Liver (tissue), 8 donors: ENCODE measurements at regions not wholly inside any gene's neighbourhood (a gene's known extent, or its start where the extent isn't known, plus 50 kb on each side); places are given as distances from the start of the nearest gene placed in this dataset.

Source experiments
- DNase-seq: peaks from one replicate; pipeline ENCODE4 v3.0.0-alpha.2; 2017; ENCODE audit warnings: low spot score
- H3K27ac ChIP-seq, 2 donors: one replicate each; pipeline ENCODE4 v1.7.0; 2013; ENCODE audit warnings: inconsistent platforms in 2 of 2, low read length in 2 of 2, control low read depth in 1 of 2, low read depth in 1 of 2, mild to moderate bottlenecking in 1 of 2
- H3K27me3 ChIP-seq, 4 donors: one replicate each; pipeline versions ENCODE4 v1.6.1 to v1.7.0; 2013; ENCODE audit warnings: low read length in 3 of 4, inconsistent platforms in 1 of 4, mild to moderate bottlenecking in 1 of 4, moderate library complexity in 1 of 4; ENCODE audit not compliant: control insufficient read depth in 4 of 4, insufficient read depth in 4 of 4
- H3K36me3 ChIP-seq, 4 donors: one replicate each; pipeline versions ENCODE4 v1.6.1 to v1.7.0; 2013; ENCODE audit warnings: low read length in 3 of 4, mild to moderate bottlenecking in 3 of 4, low read depth in 1 of 4, moderate library complexity in 1 of 4; ENCODE audit not compliant: control insufficient read depth in 4 of 4, insufficient read depth in 3 of 4
- H3K4me1 ChIP-seq, 4 donors: one replicate each; pipeline versions ENCODE4 v1.6.1 to v1.7.0; 2013; ENCODE audit warnings: low read length in 3 of 4, mild to moderate bottlenecking in 3 of 4, moderate library complexity in 1 of 4; ENCODE audit not compliant: control insufficient read depth in 4 of 4, insufficient read depth in 4 of 4
- H3K4me3 ChIP-seq, 3 donors: one replicate each; pipeline versions ENCODE4 v1.6.1 to v1.7.0; 2013; ENCODE audit warnings: low read length in 3 of 3, control low read depth in 1 of 3, low read depth in 1 of 3, mild to moderate bottlenecking in 1 of 3
- H3K9ac ChIP-seq, 2 donors: one replicate each; pipeline ENCODE4 v1.7.0; 2013; ENCODE audit warnings: low read length in 2 of 2, mild to moderate bottlenecking in 2 of 2, moderate library complexity in 2 of 2, control low read depth in 1 of 2, low read depth in 1 of 2
- H3K9me3 ChIP-seq, 4 donors: one replicate each; pipeline versions ENCODE4 v1.6.1 to v1.7.0; 2013; ENCODE audit warnings: low read length in 3 of 4; ENCODE audit not compliant: control insufficient read depth in 4 of 4
- ATF3 ChIP-seq: IDR thresholded peaks from 2 replicates; pipeline ENCODE4 v1.6.1; 2016; ENCODE audit warnings: antibody characterized with exemption
- CTCF ChIP-seq: fragments of 150-350 bp; IDR thresholded peaks from 2 replicates; pipeline ENCODE4 v1.5.1; 2017; ENCODE audit warnings: improper control_type of control experiment, low read depth, low read length; ENCODE audit not compliant: missing input control
- EGR1 ChIP-seq, 2 donors: IDR thresholded peaks; 2 replicates each; pipeline ENCODE4 v1.6.1; 2016 to 2018; ENCODE audit warnings: antibody characterized with exemption in 2 of 2, low read depth in 2 of 2
- FOXA1 ChIP-seq: IDR thresholded peaks from 2 replicates; pipeline ENCODE4 v1.6.1; 2016; ENCODE audit warnings: antibody characterized with exemption
- FOXA2 ChIP-seq: IDR thresholded peaks from 2 replicates; pipeline ENCODE4 v1.6.1; 2016; ENCODE audit warnings: antibody characterized with exemption
- HNF4G ChIP-seq: IDR thresholded peaks from 2 replicates; pipeline ENCODE4 v1.6.1; 2016; ENCODE audit warnings: antibody characterized with exemption
- JUND ChIP-seq, 2 donors: IDR thresholded peaks; 2 replicates each; pipeline ENCODE4 v1.6.1; 2016; ENCODE audit warnings: antibody characterized with exemption in 2 of 2
- MAX ChIP-seq: IDR thresholded peaks from 2 replicates; pipeline ENCODE4 v1.6.1; 2016; ENCODE audit warnings: antibody characterized with exemption
- RAD21 ChIP-seq, 2 donors: IDR thresholded peaks; 2 replicates each; pipeline ENCODE4 v1.6.1; 2016; ENCODE audit warnings: antibody characterized with exemption in 2 of 2, mild to moderate bottlenecking in 2 of 2
- REST ChIP-seq: IDR thresholded peaks from 2 replicates; pipeline ENCODE4 v1.6.1; 2016; ENCODE audit warnings: antibody characterized with exemption, mild to moderate bottlenecking
- RXRA ChIP-seq, 2 donors: IDR thresholded peaks; 2 replicates each; pipeline ENCODE4 v1.6.1; 2017 to 2018; ENCODE audit warnings: antibody characterized with exemption in 2 of 2, mild to moderate bottlenecking in 1 of 2
- SP1 ChIP-seq: IDR thresholded peaks from 2 replicates; pipeline ENCODE4 v1.6.1; 2018; ENCODE audit warnings: antibody characterized with exemption, mild to moderate bottlenecking
- TAF1 ChIP-seq: conservative IDR thresholded peaks from 2 replicates; pipeline ENCODE4 v1.6.1; 2016; ENCODE audit warnings: antibody characterized with exemption, mild to moderate bottlenecking
- YY1 ChIP-seq: IDR thresholded peaks from 2 replicates; pipeline ENCODE4 v1.6.1; 2016; ENCODE audit warnings: antibody characterized with exemption, mild to moderate bottlenecking
- WGBS: extraction: QIAGEN DNeasy Blood & Tissue Kit; methylation state at CpG from one replicate; pipeline ENCODE4 v1.1.7; 2013; 5-methylcytosine and 5-hydroxymethylcytosine counted together
- TF ChIP-seq, protein P1 (sequence below): IDR thresholded peaks from 2 replicates; pipeline ENCODE4 v1.6.1; 2016; ENCODE audit warnings: antibody characterized with exemption
- donor health status: healthy.
- donor health status: healthy.
- donor health status: healthy.
- donor health status: healthy.
- donor health status: healthy.

DNA sequence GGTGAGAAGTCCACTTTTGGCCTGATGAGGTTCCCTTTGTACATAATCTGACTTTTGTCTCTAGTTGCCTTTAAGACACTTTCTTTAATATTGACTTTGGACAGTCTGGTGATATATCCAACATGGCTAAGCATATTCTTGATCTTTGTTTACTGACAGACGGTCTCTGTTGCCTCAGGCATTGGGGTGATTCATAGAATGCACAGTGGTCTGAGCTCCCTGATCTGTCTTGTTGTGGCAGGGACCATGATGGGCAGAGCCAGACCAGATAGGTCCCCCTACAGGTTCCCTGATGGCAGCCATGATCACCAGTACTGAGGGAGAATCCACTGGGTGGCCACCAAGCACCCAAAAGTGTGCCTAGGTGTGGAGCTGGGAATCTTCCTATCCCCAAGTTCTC, 678.1 kb downstream of the MCTP2 start:
- TF ChIP-seq FOXA2 = no peak
- Histone ChIP-seq H3K36me3 (no peaks in the 10 kb centered on the region), H3K4me1 (no peaks in the 10 kb centered on the region), H3K27me3 (no peaks in the 10 kb centered on the region), H3K27ac (no peak overlapping the region), H3K9ac (no peak overlapping the region), H3K9me3 (peaks cover 0 to 4% (median 0%) of the 10 kb centered on the region in 4 donors), H3K4me3 (no peak overlapping the region)
- no peak for DNase-seq
- 76% methylated on average over 1 of the region's 1 CpG for WGBS

DNA sequence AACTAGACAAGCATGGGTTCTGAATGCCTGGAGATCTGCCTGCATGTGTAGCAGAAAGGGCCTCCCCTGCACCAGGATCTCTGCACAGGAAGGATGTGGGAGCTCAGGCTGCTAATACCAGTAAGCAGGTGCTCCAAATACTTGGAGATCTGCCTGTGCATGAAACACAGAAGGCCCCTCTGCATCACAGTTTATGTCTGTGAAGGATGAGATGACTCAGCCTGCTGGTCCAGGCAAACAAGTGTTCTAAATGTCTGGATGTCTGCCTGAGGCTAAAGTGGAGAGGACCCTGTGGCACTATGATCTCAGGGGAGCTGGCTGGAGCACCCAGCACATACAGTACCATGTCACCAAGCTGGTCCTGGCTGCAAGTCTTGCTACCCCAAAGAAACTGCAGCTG, 678.8 kb downstream of the MCTP2 start:
- H3K36me3 ChIP-seq = no peaks in the 10 kb centered on the region
- no peak overlapping the region for H3K4me3 ChIP-seq
- DNase-seq = no peak
- no peaks in the 10 kb centered on the region for H3K4me1 ChIP-seq
- peaks cover 0 to 4% (median 0%) of the 10 kb centered on the region in 4 donors for H3K9me3 ChIP-seq
- TF ChIP-seq RAD21 (IDR thresholded peaks at IDR 0.05) (no peak), SP1 (no peak), RXRA (IDR thresholded peaks at IDR 0.05) (no peak), EGR1 (IDR thresholded peaks at IDR 0.05; ENCODE audit: low read depth in 2 of 2) (no peak), FOXA1 (no peak)
- no peak overlapping the region for H3K27ac ChIP-seq
- H3K27me3 ChIP-seq = no peaks in the 10 kb centered on the region
- H3K9ac ChIP-seq = no peak overlapping the region

DNA sequence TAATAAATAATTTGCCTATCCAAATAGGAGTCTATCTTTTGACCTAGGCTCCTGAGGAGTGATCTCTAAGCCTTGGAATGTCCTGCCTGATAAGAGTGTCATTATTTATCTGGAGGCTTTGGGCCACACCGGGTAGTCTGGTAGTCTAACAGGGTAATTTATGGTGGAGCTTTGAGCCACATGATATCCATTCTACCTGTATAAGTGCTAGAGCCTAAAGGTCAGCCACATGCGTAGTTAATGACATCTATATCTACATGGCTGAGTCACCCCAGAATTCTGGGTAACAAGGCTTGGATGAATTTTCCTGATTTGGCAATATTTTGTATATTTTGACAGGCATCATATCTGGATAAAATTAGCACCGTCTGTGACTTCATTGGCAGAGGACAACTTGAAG, 681.4 kb downstream of the MCTP2 start:
- H3K9me3 ChIP-seq = peaks cover 0 to 4% (median 0%) of the 10 kb centered on the region in 4 donors
- H3K9ac ChIP-seq = no peak overlapping the region

More for the DNA sequence above, 681.4 kb downstream of the MCTP2 start:
- Histone ChIP-seq H3K4me3 (no peak overlapping the region), H3K4me1 (no peaks in the 10 kb centered on the region), H3K27ac (no peak overlapping the region), H3K27me3 (no peaks in the 10 kb centered on the region), H3K36me3 (no peaks in the 10 kb centered on the region)
- WGBS = 57% methylated on average over 3 of the region's 3 CpGs
- TF ChIP-seq HNF4G (no peak), RAD21 (IDR thresholded peaks at IDR 0.05) (no peak), MAX (no peak), SP1 (no peak), TAF1 (no peak), FOXA1 (no peak), CTCF (no peak), REST (no peak), RXRA (IDR thresholded peaks at IDR 0.05) (no peak), YY1 (no peak), JUND (IDR thresholded peaks at IDR 0.05) (no peak), FOXA2 (no peak), ATF3 (no peak), EGR1 (IDR thresholded peaks at IDR 0.05; ENCODE audit: low read depth in 2 of 2) (no peak)
- TF ChIP-seq, protein P1, sequence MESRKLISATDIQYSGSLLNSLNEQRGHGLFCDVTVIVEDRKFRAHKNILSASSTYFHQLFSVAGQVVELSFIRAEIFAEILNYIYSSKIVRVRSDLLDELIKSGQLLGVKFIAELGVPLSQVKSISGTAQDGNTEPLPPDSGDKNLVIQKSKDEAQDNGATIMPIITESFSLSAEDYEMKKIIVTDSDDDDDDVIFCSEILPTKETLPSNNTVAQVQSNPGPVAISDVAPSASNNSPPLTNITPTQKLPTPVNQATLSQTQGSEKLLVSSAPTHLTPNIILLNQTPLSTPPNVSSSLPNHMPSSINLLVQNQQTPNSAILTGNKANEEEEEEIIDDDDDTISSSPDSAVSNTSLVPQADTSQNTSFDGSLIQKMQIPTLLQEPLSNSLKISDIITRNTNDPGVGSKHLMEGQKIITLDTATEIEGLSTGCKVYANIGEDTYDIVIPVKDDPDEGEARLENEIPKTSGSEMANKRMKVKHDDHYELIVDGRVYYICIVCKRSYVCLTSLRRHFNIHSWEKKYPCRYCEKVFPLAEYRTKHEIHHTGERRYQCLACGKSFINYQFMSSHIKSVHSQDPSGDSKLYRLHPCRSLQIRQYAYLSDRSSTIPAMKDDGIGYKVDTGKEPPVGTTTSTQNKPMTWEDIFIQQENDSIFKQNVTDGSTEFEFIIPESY = no peak
- no peak for DNase-seq
